Colon (tissue), 2 donors: ENCODE measurements at regions not wholly inside any gene's neighbourhood (a gene's known extent, or its start where the extent isn't known, plus 50 kb on each side); places are given as distances from the start of the nearest gene placed in this dataset.
A peak's percentile ranks its signal among the peaks of the same experiment; 100 is the strongest.
"Not testable (repeated sequence)": the region's sequence is repeated elsewhere in the genome, so short reads cannot be mapped to it uniquely, and the experiment has no call there.

ENCODE experiments used
- FAIRE-seq: peaks from 2 replicates; lab custom pipeline; 2012; peaks lifted over from hg19 to GRCh38; lab: Jason Lieb, UNC
- donor health status: control.
- donor health status: control.

- FAIRE-seq: no peak
These were observed 200.4 kb upstream of the NOX3 start for GRCh38 chr6:155656024-155656423.

- peak; percentile 65 for FAIRE-seq
These were observed 198.8 kb upstream of the NOX3 start for GRCh38 chr6:155654474-155654873.

GRCh38 chr6:155648301-155648700 lies 192.7 kb upstream of the NOX3 start:
- FAIRE-seq: no peak

- no peak for FAIRE-seq
These were observed 191.7 kb upstream of the NOX3 start for GRCh38 chr6:155647354-155647753.

- FAIRE-seq: no peak
These were observed 190.8 kb upstream of the NOX3 start for GRCh38 chr6:155646443-155646842.

- FAIRE-seq: no peak
These were observed 189.7 kb upstream of the NOX3 start for GRCh38 chr6:155645325-155645724.

GRCh38 chr6:155641603-155642002 lies 186.0 kb upstream of the NOX3 start:
- FAIRE-seq: no peak

GRCh38 chr6:155638200-155638599 lies 182.6 kb upstream of the NOX3 start:
- FAIRE-seq: no peak

GRCh38 chr6:155635416-155635815 lies 179.8 kb upstream of the NOX3 start:
- FAIRE-seq: no peak

- FAIRE-seq: no peak
These were observed 174.4 kb upstream of the NOX3 start for GRCh38 chr6:155630085-155630484.

GRCh38 chr6:155629652-155630051 lies 174.0 kb upstream of the NOX3 start:
- no peak for FAIRE-seq

- FAIRE-seq: no peak
These were observed 172.7 kb upstream of the NOX3 start for GRCh38 chr6:155628306-155628705.

GRCh38 chr6:155627722-155628212 lies 172.1 kb upstream of the NOX3 start:
- FAIRE-seq: not testable (repeated sequence)

- FAIRE-seq: no peak
These were observed 168.0 kb upstream of the NOX3 start for GRCh38 chr6:155623450-155624178.

- no peak for FAIRE-seq
These were observed 159.0 kb upstream of the NOX3 start for GRCh38 chr6:155614606-155615005.

- peak; percentile 65 for FAIRE-seq
These were observed 156.1 kb upstream of the NOX3 start for GRCh38 chr6:155611742-155612141.

GRCh38 chr6:155604991-155605390 lies 149.4 kb upstream of the NOX3 start:
- FAIRE-seq: no peak

GRCh38 chr6:155599561-155599960 lies 143.9 kb upstream of the NOX3 start:
- FAIRE-seq: no peak

- no peak for FAIRE-seq
These were observed 143.5 kb upstream of the NOX3 start for GRCh38 chr6:155599160-155599559.

- FAIRE-seq: no peak
These were observed 139.6 kb upstream of the NOX3 start for GRCh38 chr6:155595284-155595683.

- no peak for FAIRE-seq
These were observed 136.1 kb upstream of the NOX3 start for GRCh38 chr6:155591741-155592140.

- no peak for FAIRE-seq
These were observed 133.6 kb upstream of the NOX3 start for GRCh38 chr6:155589190-155589589.

- FAIRE-seq: no peak
These were observed 132.2 kb upstream of the NOX3 start for GRCh38 chr6:155587817-155588216.

- no peak for FAIRE-seq
These were observed 130.5 kb upstream of the NOX3 start for GRCh38 chr6:155586090-155586489.
